A549 (cell line): ENCODE measurements at regions not wholly inside any gene's neighbourhood (a gene's known extent, or its start where the extent isn't known, plus 50 kb on each side); places are given as distances from the start of the nearest gene placed in this dataset.

ENCODE experiments used
- ESRRA ChIP-seq: fragments of 150-350 bp; IDR thresholded peaks from 2 replicates; pipeline ENCODE4 v1.6.1; 2014; ENCODE audit warnings: mild to moderate bottlenecking, low read length, borderline replicate concordance
- POLR2A ChIP-seq: IDR thresholded peaks from 2 replicates; pipeline ENCODE4 v1.6.1; 2012; ENCODE audit warnings: mild to moderate bottlenecking, low read length
- USF2 ChIP-seq: fragments of 450-650 bp; IDR thresholded peaks from 2 replicates; pipeline ENCODE4 v1.6.1; 2014; ENCODE audit warnings: antibody characterized with exemption
- TF ChIP-seq, protein P1 (sequence below): fragments of >200 bp; sonication (Bioruptor Twin); formaldehyde crosslinking; IDR thresholded peaks from 3 replicates; pipeline ENCODE4 v1.5.1; 2016
- TF ChIP-seq, protein P2 (sequence below): fragments of >200 bp; sonication (Bioruptor Twin); formaldehyde crosslinking; IDR thresholded peaks from 3 replicates; pipeline ENCODE4 v1.6.1; 2016
- TF ChIP-seq, protein P3 (sequence below): IDR thresholded peaks from 2 replicates; pipeline ENCODE4 v1.6.1; 2012
- TF ChIP-seq, protein P4 (sequence below): fragments of 150-350 bp; IDR thresholded peaks from 2 replicates; pipeline ENCODE4 v1.6.1; 2014; ENCODE audit warnings: low read depth, mild to moderate bottlenecking, low read length

DNA sequence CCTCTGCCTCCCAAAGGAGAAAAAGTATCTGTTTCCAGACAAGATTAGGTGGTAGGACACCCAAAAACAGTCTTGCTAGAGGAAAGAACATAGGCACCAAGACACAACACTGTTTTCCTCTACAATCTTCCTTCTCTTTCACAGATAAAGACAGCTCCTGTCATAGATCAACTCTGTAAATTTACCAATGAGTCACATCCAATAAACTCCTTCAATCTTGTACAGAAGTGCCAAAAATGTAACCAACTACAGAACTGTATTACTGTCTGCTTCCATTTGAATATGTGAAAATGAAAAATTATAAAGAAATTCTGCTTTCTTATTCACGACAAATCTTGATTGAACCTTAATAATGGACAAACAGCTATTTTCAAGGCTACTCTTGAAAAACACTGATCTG is 286.9 kb downstream of the PLK2 start:
- TF ChIP-seq, protein P1, sequence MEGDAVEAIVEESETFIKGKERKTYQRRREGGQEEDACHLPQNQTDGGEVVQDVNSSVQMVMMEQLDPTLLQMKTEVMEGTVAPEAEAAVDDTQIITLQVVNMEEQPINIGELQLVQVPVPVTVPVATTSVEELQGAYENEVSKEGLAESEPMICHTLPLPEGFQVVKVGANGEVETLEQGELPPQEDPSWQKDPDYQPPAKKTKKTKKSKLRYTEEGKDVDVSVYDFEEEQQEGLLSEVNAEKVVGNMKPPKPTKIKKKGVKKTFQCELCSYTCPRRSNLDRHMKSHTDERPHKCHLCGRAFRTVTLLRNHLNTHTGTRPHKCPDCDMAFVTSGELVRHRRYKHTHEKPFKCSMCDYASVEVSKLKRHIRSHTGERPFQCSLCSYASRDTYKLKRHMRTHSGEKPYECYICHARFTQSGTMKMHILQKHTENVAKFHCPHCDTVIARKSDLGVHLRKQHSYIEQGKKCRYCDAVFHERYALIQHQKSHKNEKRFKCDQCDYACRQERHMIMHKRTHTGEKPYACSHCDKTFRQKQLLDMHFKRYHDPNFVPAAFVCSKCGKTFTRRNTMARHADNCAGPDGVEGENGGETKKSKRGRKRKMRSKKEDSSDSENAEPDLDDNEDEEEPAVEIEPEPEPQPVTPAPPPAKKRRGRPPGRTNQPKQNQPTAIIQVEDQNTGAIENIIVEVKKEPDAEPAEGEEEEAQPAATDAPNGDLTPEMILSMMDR, result no peak
- TF ChIP-seq USF2 (no peak), POLR2A (no peak), ESRRA (no peak)
- TF ChIP-seq, protein P2, sequence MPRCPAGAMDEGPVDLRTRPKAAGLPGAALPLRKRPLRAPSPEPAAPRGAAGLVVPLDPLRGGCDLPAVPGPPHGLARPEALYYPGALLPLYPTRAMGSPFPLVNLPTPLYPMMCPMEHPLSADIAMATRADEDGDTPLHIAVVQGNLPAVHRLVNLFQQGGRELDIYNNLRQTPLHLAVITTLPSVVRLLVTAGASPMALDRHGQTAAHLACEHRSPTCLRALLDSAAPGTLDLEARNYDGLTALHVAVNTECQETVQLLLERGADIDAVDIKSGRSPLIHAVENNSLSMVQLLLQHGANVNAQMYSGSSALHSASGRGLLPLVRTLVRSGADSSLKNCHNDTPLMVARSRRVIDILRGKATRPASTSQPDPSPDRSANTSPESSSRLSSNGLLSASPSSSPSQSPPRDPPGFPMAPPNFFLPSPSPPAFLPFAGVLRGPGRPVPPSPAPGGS, result no peak
- TF ChIP-seq, protein P3, sequence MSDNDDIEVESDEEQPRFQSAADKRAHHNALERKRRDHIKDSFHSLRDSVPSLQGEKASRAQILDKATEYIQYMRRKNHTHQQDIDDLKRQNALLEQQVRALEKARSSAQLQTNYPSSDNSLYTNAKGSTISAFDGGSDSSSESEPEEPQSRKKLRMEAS, result no peak
- TF ChIP-seq, protein P4, sequence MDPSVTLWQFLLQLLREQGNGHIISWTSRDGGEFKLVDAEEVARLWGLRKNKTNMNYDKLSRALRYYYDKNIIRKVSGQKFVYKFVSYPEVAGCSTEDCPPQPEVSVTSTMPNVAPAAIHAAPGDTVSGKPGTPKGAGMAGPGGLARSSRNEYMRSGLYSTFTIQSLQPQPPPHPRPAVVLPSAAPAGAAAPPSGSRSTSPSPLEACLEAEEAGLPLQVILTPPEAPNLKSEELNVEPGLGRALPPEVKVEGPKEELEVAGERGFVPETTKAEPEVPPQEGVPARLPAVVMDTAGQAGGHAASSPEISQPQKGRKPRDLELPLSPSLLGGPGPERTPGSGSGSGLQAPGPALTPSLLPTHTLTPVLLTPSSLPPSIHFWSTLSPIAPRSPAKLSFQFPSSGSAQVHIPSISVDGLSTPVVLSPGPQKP, result no peak
